ENCODE measurements at regions not wholly inside any gene's neighbourhood (a gene's known extent, or its start where the extent isn't known, plus 50 kb on each side); places are given as distances from the start of the nearest gene placed in this dataset.

DNA sequence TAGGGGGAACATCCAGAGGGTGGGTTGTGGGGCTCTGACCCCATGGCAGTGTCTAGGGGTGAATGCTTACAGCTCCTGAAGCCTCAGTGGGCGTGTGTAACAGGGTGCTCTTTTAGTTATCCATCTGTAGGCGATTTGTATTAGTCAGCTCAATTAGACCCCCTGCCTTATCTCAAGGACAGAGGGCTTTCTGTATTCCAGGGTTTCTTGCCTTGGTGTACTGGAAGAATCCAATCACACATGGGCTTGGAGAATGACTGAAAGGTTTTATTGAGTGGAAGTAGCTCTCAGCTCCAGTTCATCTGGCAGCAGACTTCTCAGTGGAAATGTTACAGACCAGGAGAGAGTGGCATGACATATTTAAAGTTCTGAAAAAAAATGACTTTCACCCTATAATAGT lies 334.0 kb upstream of the GCFC2 start:
- TF ChIP-seq CTCF (conservative IDR thresholded peaks at IDR 0.05) (no peak), ZFX (IDR thresholded peaks at IDR 0.05) (no peak)

Measured in C4-2B (cell line).